ENCODE measurements at regions not wholly inside any gene's neighbourhood (a gene's known extent, or its start where the extent isn't known, plus 50 kb on each side); places are given as distances from the start of the nearest gene placed in this dataset.
"Not testable (repeated sequence)": the region's sequence is repeated elsewhere in the genome, so short reads cannot be mapped to it uniquely, and the experiment has no call there.

DNA sequence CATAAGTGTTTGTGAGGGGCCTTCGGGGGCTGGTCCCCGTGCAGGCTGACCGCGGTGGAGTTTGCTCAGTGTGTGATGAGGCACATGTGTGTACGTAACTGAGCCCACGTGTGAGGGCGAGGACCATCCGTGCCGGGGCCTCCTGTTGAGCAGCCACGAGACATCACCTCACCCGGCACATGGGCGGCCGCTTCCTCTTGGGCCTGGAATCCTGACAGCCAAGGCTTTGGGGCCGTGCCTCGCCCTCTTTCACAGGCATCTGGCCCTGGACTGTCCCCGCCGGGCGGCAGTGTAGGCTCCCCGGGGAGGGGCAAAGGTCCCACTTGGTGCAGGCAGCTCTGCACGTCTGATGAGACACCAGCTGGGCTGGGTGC lies 202.3 kb downstream of the DLL1 start:
- peaks cover 16% of the 10 kb centered on the region for H3K36me3 Mint-ChIP-seq (ENCODE audit: insufficient read depth)
- peak overlapping the region; percentile 78 for H3K4me3 Mint-ChIP-seq
- peak overlapping the region; percentile 89 for H3K27ac Mint-ChIP-seq (ENCODE audit: low read depth)
- DNase-seq (ENCODE audit: low spot score in 2 of 2) (no peak), ATAC-seq (replicated peaks; ENCODE audit: extremely low read depth, poor library complexity, severe bottlenecking) (peak; percentile 34)
- H3K9me3 Mint-ChIP-seq, result no peaks in the 10 kb centered on the region
- H3K27me3 Mint-ChIP-seq, result no peaks in the 10 kb centered on the region
- H3K4me1 Mint-ChIP-seq, result peaks cover 41% of the 10 kb centered on the region

- peaks cover 16% of the 10 kb centered on the region for H3K36me3 Mint-ChIP-seq (ENCODE audit: insufficient read depth)
- H3K27me3 Mint-ChIP-seq, result no peaks in the 10 kb centered on the region
- H3K4me3 Mint-ChIP-seq, result peak overlapping the region; percentile 78
These were observed 202.8 kb downstream of the DLL1 start for GRCh38 chr6:170087941-170088581.

GRCh38 chr6:170087421-170087780 lies 203.5 kb downstream of the DLL1 start:
- ATAC-seq (replicated peaks; ENCODE audit: extremely low read depth, poor library complexity, severe bottlenecking); H3K27me3 Mint-ChIP-seq; DNase-seq (ENCODE audit: low spot score in 2 of 2); H3K9me3 Mint-ChIP-seq: not testable (repeated sequence)
- peak overlapping the region; percentile 89 for H3K27ac Mint-ChIP-seq (ENCODE audit: low read depth)
- H3K36me3 Mint-ChIP-seq (ENCODE audit: insufficient read depth), result peaks cover 16% of the 10 kb centered on the region
- H3K4me1 Mint-ChIP-seq, result peaks cover 47% of the 10 kb centered on the region
- peak overlapping the region; percentile 56 for H3K4me3 Mint-ChIP-seq

More at GRCh38 chr6:170087941-170088581, 202.8 kb downstream of the DLL1 start:
- ATAC-seq (replicated peaks; ENCODE audit: extremely low read depth, poor library complexity, severe bottlenecking) (peak; percentile 79), DNase-seq (ENCODE audit: low spot score in 2 of 2) (peak in 1 of 2 donors; percentile 41)
- Mint-ChIP-seq H3K27ac (ENCODE audit: low read depth) (peak overlapping the region; percentile 89), H3K9me3 (no peaks in the 10 kb centered on the region), H3K4me1 (peaks cover 46% of the 10 kb centered on the region)

- H3K36me3 Mint-ChIP-seq (ENCODE audit: insufficient read depth), result peaks cover 16% of the 10 kb centered on the region
- no peaks in the 10 kb centered on the region for H3K27me3 Mint-ChIP-seq
- peaks cover 47% of the 10 kb centered on the region for H3K4me1 Mint-ChIP-seq
- peak overlapping the region; percentile 56 for H3K4me3 Mint-ChIP-seq
- ATAC-seq (replicated peaks; ENCODE audit: extremely low read depth, poor library complexity, severe bottlenecking) (no peak), DNase-seq (ENCODE audit: low spot score in 2 of 2) (peak in 1 of 2 donors; percentile 11)
- peak overlapping the region; percentile 80 for H3K27ac Mint-ChIP-seq (ENCODE audit: low read depth)
- H3K9me3 Mint-ChIP-seq, result no peaks in the 10 kb centered on the region
These were observed 204.0 kb downstream of the DLL1 start for GRCh38 chr6:170086639-170087420.

- Mint-ChIP-seq H3K27me3 (no peaks in the 10 kb centered on the region), H3K36me3 (ENCODE audit: insufficient read depth) (peaks cover 16% of the 10 kb centered on the region), H3K9me3 (no peaks in the 10 kb centered on the region), H3K27ac (ENCODE audit: low read depth) (peak overlapping the region; percentile 80), H3K4me1 (peaks cover 45% of the 10 kb centered on the region), H3K4me3 (peak overlapping the region; percentile 56)
- no peak for ATAC-seq (replicated peaks; ENCODE audit: extremely low read depth, poor library complexity, severe bottlenecking)
- peak; percentile 7 to 9 for DNase-seq (ENCODE audit: low spot score in 2 of 2)
These were observed 205.1 kb downstream of the DLL1 start for GRCh38 chr6:170085475-170086401.

DNA sequence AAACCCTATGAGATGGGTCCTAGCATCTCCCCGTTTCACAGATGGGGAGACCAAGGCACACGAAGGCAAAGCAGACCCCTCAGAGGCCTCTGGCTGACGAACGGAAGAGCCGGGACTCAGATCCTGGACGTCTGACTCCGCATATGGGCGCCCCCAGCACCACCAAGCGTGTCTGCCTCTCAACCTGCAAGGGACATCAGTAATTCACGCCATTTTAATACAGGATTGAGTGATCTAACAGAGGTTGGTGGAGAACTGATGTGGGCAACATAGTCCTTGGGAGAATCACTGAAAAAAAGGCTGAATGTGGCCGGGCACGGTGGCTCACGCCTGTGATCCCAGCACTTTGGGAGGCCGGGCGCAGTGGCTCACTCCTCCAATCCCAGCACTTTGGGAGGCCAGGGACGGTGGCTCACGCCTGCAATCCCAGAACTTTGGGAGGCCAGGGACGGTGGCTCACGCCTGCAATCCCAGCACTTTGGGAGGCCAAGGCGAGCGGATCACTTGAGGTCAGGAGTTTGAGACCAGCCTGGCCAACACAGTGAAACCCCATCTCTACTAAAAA lies 206.6 kb downstream of the DLL1 start:
- Mint-ChIP-seq H3K4me3 (no peak overlapping the region), H3K9me3 (no peaks in the 10 kb centered on the region), H3K36me3 (ENCODE audit: insufficient read depth) (peaks cover 12% of the 10 kb centered on the region), H3K27ac (ENCODE audit: low read depth) (no peak overlapping the region), H3K4me1 (peaks cover 30% of the 10 kb centered on the region), H3K27me3 (no peaks in the 10 kb centered on the region)
- DNase-seq (ENCODE audit: low spot score in 2 of 2) (peak in 1 of 2 donors; percentile 8), ATAC-seq (replicated peaks; ENCODE audit: extremely low read depth, poor library complexity, severe bottlenecking) (no peak)

- Mint-ChIP-seq H3K27ac (ENCODE audit: low read depth) (no peak overlapping the region), H3K27me3 (no peaks in the 10 kb centered on the region), H3K9me3 (no peaks in the 10 kb centered on the region), H3K36me3 (ENCODE audit: insufficient read depth) (peaks cover 11% of the 10 kb centered on the region), H3K4me1 (peaks cover 27% of the 10 kb centered on the region), H3K4me3 (no peak overlapping the region)
- ATAC-seq (replicated peaks; ENCODE audit: extremely low read depth, poor library complexity, severe bottlenecking), result no peak
- peak in 1 of 2 donors; percentile 5 for DNase-seq (ENCODE audit: low spot score in 2 of 2)
These were observed 207.4 kb downstream of the DLL1 start for GRCh38 chr6:170083236-170084051.

GRCh38 chr6:170082531-170083187 lies 208.2 kb downstream of the DLL1 start:
- Mint-ChIP-seq H3K4me3 (no peak overlapping the region), H3K9me3 (no peaks in the 10 kb centered on the region), H3K4me1 (peaks cover 21% of the 10 kb centered on the region), H3K36me3 (ENCODE audit: insufficient read depth) (peaks cover 6% of the 10 kb centered on the region), H3K27ac (ENCODE audit: low read depth) (no peak overlapping the region), H3K27me3 (no peaks in the 10 kb centered on the region)
- ATAC-seq (replicated peaks; ENCODE audit: extremely low read depth, poor library complexity, severe bottlenecking) (no peak), DNase-seq (ENCODE audit: low spot score in 2 of 2) (peak in 1 of 2 donors; percentile 7)

GRCh38 chr6:170082067-170082466 lies 208.8 kb downstream of the DLL1 start:
- H3K4me3 Mint-ChIP-seq, result no peak overlapping the region
- ATAC-seq (replicated peaks; ENCODE audit: extremely low read depth, poor library complexity, severe bottlenecking) (no peak), DNase-seq (ENCODE audit: low spot score in 2 of 2) (peak in 1 of 2 donors; percentile 8)
- H3K36me3 Mint-ChIP-seq (ENCODE audit: insufficient read depth), result peaks cover 6% of the 10 kb centered on the region
- H3K27me3 Mint-ChIP-seq, result no peaks in the 10 kb centered on the region
- peaks cover 20% of the 10 kb centered on the region for H3K4me1 Mint-ChIP-seq
- H3K27ac Mint-ChIP-seq (ENCODE audit: low read depth), result no peak overlapping the region
- H3K9me3 Mint-ChIP-seq, result no peaks in the 10 kb centered on the region

DNA sequence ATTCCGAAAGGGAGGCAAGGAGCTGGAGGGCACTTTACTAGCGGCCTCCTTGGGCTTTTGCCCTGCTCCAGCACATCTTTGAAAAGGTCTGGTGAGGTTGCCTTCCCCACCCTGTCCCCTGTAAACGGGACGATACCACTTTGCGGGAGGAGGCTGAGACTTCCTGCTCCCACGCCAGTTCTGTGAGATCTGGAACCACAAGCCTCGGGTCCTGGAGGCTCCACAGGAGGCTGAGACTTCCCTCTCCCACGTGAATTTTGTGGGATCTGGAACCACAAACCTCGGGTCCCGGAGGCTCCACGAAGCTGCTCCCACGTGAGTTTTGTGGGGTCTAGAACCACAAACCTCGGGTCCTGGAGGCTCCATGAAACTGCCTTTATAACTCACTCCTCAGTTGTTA lies 209.3 kb downstream of the DLL1 start:
- DNase-seq (ENCODE audit: low spot score in 2 of 2), result peak in 1 of 2 donors; percentile 8
- no peak for ATAC-seq (replicated peaks; ENCODE audit: extremely low read depth, poor library complexity, severe bottlenecking)
- Mint-ChIP-seq H3K9me3 (no peaks in the 10 kb centered on the region), H3K36me3 (ENCODE audit: insufficient read depth) (peaks cover 3% of the 10 kb centered on the region), H3K4me3 (no peak overlapping the region), H3K27me3 (no peaks in the 10 kb centered on the region), H3K27ac (ENCODE audit: low read depth) (no peak overlapping the region), H3K4me1 (peaks cover 15% of the 10 kb centered on the region)

DNA sequence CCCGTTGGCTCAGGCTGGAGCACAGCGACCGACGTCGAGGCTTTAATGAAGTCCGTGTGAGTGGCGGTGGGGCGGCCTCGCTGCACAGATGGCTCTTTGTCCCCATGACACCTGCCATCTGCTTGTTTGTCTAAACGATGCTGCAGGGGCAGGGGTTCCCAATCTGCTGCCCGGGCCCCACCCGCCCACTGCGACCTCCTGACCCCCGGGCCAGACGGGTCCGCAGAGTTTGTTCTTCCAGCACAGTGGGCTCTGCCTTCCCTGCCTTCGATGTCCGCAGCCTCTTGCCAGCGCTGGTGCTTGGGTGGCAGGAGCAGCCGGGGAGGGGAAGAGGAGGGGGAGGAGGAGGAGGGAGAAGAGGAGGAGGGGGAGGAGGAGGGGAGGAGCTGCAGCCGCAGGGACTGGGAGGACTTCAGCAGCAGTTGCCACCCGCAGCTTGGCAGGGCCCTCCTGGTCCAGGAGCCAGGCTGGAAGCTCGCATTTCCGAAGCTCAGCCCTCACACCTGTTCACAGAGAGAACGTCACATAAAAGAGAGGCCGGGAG lies 210.0 kb downstream of the DLL1 start:
- Mint-ChIP-seq H3K4me1 (peaks cover 9% of the 10 kb centered on the region), H3K27me3 (no peaks in the 10 kb centered on the region), H3K9me3 (no peaks in the 10 kb centered on the region), H3K4me3 (no peak overlapping the region), H3K27ac (ENCODE audit: low read depth) (no peak overlapping the region), H3K36me3 (ENCODE audit: insufficient read depth) (peaks cover 1% of the 10 kb centered on the region)
- DNase-seq (ENCODE audit: low spot score in 2 of 2), result peak in 1 of 2 donors; percentile 9
- ATAC-seq (replicated peaks; ENCODE audit: extremely low read depth, poor library complexity, severe bottlenecking), result no peak
